ENCODE measurements at regions not wholly inside any gene's neighbourhood (a gene's known extent, or its start where the extent isn't known, plus 50 kb on each side); places are given as distances from the start of the nearest gene placed in this dataset.

DNA sequence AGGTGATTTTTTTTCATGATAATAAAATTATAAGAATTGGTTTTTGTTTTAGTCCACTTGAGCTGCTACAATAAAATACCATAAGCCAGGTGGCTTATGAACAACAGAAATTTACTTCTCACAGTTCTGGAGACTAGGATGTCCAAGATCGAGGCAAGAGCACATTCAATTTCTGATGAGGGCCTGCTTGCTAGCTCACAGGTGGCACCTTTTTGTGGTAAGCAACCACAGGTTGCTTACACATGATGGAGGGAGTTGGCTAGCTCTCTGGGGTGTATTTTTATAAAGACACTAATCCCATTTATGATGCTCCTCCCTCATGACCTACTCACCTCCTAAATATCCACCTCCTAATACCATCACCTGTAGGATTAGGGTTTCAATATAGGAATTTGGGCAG lies 1248.5 kb upstream of the TENM3 start:
- H3K36me3 ChIP-seq, result no peaks in the 10 kb centered on the region
- H3K9me3 ChIP-seq (ENCODE audit: severe bottlenecking), result no peaks in the 10 kb centered on the region
- H3K27me3 ChIP-seq (ENCODE audit: insufficient read depth, low read depth, severe bottlenecking), result no peaks in the 10 kb centered on the region
- no peak overlapping the region for H3K27ac ChIP-seq
- TF ChIP-seq, protein P1, sequence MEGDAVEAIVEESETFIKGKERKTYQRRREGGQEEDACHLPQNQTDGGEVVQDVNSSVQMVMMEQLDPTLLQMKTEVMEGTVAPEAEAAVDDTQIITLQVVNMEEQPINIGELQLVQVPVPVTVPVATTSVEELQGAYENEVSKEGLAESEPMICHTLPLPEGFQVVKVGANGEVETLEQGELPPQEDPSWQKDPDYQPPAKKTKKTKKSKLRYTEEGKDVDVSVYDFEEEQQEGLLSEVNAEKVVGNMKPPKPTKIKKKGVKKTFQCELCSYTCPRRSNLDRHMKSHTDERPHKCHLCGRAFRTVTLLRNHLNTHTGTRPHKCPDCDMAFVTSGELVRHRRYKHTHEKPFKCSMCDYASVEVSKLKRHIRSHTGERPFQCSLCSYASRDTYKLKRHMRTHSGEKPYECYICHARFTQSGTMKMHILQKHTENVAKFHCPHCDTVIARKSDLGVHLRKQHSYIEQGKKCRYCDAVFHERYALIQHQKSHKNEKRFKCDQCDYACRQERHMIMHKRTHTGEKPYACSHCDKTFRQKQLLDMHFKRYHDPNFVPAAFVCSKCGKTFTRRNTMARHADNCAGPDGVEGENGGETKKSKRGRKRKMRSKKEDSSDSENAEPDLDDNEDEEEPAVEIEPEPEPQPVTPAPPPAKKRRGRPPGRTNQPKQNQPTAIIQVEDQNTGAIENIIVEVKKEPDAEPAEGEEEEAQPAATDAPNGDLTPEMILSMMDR (IDR thresholded peaks at IDR 0.05; ENCODE audit: low read depth, low read length), result no peak
- no peak overlapping the region for H3K4me3 ChIP-seq (ENCODE audit: low read depth, low read length)
- DNase-seq, result no peak

DNA sequence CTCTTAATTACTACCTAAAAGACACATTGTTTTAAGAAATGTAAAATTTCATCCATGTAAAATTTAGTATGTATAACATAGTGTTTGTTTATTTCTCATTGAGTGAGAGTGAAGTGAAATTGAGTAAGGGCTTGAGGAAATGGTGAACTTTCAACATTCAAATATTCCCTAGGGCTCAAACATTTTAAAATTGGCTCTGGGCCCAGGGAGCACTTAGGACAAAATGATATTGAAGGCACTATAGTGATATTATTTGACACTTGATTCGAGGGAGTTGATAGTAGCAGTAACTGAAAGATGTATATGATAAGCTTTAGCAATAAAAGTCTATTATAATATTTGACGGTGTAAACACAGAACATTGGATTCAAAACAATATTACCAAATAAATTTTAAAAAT lies 1244.0 kb upstream of the TENM3 start:
- TF ChIP-seq, protein P1 (IDR thresholded peaks at IDR 0.05; ENCODE audit: low read depth, low read length), result no peak
- H3K9me3 ChIP-seq (ENCODE audit: severe bottlenecking), result no peaks in the 10 kb centered on the region
- no peak overlapping the region for H3K27ac ChIP-seq
- H3K36me3 ChIP-seq, result no peaks in the 10 kb centered on the region
- no peak for DNase-seq
- no peaks in the 10 kb centered on the region for H3K27me3 ChIP-seq (ENCODE audit: insufficient read depth, low read depth, severe bottlenecking)
- no peak overlapping the region for H3K4me3 ChIP-seq (ENCODE audit: low read depth, low read length)

DNA sequence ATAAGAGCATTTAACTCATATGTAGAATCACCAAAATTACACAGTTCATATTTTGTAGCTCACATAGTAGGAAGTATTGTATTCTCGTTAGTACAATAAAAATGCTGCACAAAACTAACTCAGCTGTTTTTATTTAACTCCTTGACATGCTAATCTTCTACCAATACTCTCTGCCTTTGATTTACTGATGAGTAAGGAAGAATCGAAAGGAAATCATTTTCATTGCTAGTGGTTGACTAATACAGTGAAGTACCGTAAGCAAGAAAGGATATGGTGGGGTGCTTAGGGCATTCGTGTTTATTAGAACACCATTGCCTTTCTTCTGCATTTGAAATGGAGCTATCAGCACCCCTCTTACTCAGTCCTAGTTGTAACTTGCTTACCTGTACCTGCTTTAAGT lies 1239.1 kb upstream of the TENM3 start:
- no peak for DNase-seq
- no peaks in the 10 kb centered on the region for H3K27me3 ChIP-seq (ENCODE audit: insufficient read depth, low read depth, severe bottlenecking)
- no peaks in the 10 kb centered on the region for H3K36me3 ChIP-seq
- no peaks in the 10 kb centered on the region for H3K9me3 ChIP-seq (ENCODE audit: severe bottlenecking)
- TF ChIP-seq, protein P1 (IDR thresholded peaks at IDR 0.05; ENCODE audit: low read depth, low read length), result no peak
- no peak overlapping the region for H3K4me3 ChIP-seq (ENCODE audit: low read depth, low read length)
- H3K27ac ChIP-seq, result no peak overlapping the region

DNA sequence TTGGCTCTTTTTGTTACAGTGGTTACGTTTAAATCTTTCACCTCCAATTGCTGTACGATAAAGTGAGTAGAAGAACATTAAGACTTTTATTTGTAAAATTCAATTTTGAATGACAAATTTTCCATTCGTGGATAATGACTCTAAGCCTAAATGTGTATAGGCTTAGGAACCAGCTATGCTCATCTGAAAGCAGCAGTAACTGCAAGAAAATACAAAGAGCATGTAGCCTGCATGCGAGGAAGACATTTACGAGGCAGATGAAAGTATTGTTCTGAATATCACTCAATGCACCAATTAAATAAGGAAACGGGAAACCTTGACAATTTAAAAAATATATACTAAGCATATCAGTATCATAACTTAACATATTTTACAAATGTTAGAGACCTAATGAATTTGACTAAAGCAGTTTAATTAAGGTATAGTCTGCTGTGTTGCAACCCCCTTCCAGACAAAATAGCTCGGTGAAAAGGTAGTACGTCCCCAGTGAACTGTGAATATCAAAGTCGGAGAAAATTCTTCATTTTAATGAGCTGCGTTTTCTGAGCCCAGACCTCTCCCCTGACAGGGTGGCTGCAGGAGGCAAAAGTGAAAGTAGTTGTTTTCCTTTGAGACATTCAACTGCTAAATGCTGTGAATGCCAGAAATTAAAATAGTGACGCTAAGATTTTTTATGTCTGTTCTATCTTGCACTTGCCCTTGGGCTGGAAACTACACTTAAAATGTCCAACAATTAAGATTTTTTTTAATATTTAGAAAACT lies 1236.5 kb upstream of the TENM3 start:
- H3K36me3 ChIP-seq, result no peaks in the 10 kb centered on the region
- no peak overlapping the region for H3K4me3 ChIP-seq (ENCODE audit: low read depth, low read length)
- TF ChIP-seq, protein P1 (IDR thresholded peaks at IDR 0.05; ENCODE audit: low read depth, low read length), result no peak
- DNase-seq, result no peak
- no peak overlapping the region for H3K27ac ChIP-seq
- H3K27me3 ChIP-seq (ENCODE audit: insufficient read depth, low read depth, severe bottlenecking), result no peaks in the 10 kb centered on the region
- H3K9me3 ChIP-seq (ENCODE audit: severe bottlenecking), result no peaks in the 10 kb centered on the region

DNA sequence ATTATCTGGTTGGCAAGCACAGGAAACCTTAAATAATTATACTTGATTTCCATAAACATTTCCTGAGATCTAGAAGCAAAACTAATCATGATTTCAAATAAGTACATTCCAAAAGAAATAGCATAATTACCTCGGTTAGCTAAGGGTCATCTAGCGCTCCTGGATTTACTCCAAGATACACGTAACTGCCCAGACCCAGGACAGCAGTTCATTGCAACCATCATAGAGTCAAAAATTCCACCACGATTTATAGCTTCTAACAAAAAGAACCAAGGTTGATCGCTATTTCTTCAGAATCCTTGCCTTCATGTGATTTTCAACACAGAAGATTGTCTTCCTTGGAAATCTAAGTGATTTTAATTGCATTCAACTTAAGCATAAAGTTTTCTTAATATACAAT lies 1235.5 kb upstream of the TENM3 start:
- Histone ChIP-seq H3K27me3 (ENCODE audit: insufficient read depth, low read depth, severe bottlenecking) (no peaks in the 10 kb centered on the region), H3K9me3 (ENCODE audit: severe bottlenecking) (no peaks in the 10 kb centered on the region), H3K36me3 (no peaks in the 10 kb centered on the region), H3K4me3 (ENCODE audit: low read depth, low read length) (no peak overlapping the region), H3K27ac (no peak overlapping the region)
- TF ChIP-seq, protein P1 (IDR thresholded peaks at IDR 0.05; ENCODE audit: low read depth, low read length), result no peak
- no peak for DNase-seq

DNA sequence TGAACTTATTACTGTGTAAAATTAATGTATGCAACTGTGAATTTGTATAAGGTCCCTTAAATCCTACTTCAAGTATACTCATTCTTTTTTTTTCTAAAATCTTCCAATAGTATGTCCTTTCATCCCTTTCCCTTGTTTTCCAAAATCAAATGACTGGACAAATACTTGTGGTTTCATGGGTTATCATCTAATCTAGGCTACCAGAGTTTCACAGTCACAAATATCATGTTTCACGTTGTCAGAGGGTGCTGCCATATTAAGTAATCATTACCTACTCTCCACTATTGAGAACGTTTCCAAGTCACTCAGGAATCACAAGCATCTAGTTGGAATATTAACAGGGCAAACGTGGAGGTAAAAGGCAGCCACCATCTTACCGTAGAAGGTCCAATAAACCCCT lies 1235.0 kb upstream of the TENM3 start:
- TF ChIP-seq, protein P1 (IDR thresholded peaks at IDR 0.05; ENCODE audit: low read depth, low read length), result no peak
- no peaks in the 10 kb centered on the region for H3K36me3 ChIP-seq
- no peak overlapping the region for H3K27ac ChIP-seq
- H3K27me3 ChIP-seq (ENCODE audit: insufficient read depth, low read depth, severe bottlenecking), result no peaks in the 10 kb centered on the region
- DNase-seq, result no peak
- H3K9me3 ChIP-seq (ENCODE audit: severe bottlenecking), result no peaks in the 10 kb centered on the region
- H3K4me3 ChIP-seq (ENCODE audit: low read depth, low read length), result no peak overlapping the region
